Astrocyte of the spinal cord (primary cell): ENCODE measurements at regions not wholly inside any gene's neighbourhood (a gene's known extent, or its start where the extent isn't known, plus 50 kb on each side); places are given as distances from the start of the nearest gene placed in this dataset.
A peak's percentile ranks its signal among the peaks of the same experiment; 100 is the strongest.

Experiments
- DNase-seq: peaks from one replicate; pipeline ENCODE4 v3.0.0; 2011; ENCODE audit warnings: low read depth, low spot score
- H3K4me3 ChIP-seq: 2 replicates; pipeline ENCODE4 v1.5.1; 2011; ENCODE audit warnings: low read depth, mild to moderate bottlenecking, low read length, moderate library complexity
- CTCF ChIP-seq: IDR thresholded peaks from 2 replicates; pipeline ENCODE4 v1.5.1; 2012; ENCODE audit warnings: low read depth, mild to moderate bottlenecking, low read length, inconsistent platforms
- in situ Hi-C: cut with HindIII; loops from 2 replicates; pipeline ENCODE4 v1.10.0; 2017; ENCODE audit warnings: low sequenced_read_pairs

- no peak for TF ChIP-seq CTCF
- peak; percentile 89 for DNase-seq
- no peak overlapping the region for H3K4me3 ChIP-seq
- in situ Hi-C loops: no loop called here
Measured at GRCh38 chrX:22686138-22686541, 313.6 kb upstream of the DDX53 start.

GRCh38 chrX:22689290-22689689 is 310.5 kb upstream of the DDX53 start:
- H3K4me3 ChIP-seq: no peak overlapping the region

DNA sequence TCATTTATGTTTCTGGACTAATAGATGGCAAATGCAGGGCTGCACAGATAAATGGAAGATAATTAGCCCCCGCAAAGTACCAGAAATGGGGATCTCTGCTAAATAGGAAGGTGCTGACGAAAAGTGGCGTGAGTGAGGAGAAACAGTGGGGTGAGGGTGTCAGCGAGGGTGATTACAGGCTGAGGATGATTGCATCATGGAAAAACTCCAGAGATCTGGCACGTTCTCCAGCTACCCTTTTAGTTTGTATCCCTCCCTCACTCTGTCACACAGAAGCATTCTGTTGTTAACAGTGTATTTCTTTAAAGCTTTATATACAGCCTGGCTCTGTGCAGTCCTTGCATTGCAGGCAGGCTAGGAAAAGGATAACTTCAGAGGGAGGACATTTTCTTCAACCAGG is 309.6 kb upstream of the DDX53 start:
- no peak for TF ChIP-seq CTCF
- no peak overlapping the region for H3K4me3 ChIP-seq
- in situ Hi-C loops: no loop called here
- no peak for DNase-seq

More at GRCh38 chrX:22689290-22689689, 310.5 kb upstream of the DDX53 start:
- no peak for TF ChIP-seq CTCF
- peak; percentile 11 for DNase-seq
- in situ Hi-C loops: no loop called here

DNA sequence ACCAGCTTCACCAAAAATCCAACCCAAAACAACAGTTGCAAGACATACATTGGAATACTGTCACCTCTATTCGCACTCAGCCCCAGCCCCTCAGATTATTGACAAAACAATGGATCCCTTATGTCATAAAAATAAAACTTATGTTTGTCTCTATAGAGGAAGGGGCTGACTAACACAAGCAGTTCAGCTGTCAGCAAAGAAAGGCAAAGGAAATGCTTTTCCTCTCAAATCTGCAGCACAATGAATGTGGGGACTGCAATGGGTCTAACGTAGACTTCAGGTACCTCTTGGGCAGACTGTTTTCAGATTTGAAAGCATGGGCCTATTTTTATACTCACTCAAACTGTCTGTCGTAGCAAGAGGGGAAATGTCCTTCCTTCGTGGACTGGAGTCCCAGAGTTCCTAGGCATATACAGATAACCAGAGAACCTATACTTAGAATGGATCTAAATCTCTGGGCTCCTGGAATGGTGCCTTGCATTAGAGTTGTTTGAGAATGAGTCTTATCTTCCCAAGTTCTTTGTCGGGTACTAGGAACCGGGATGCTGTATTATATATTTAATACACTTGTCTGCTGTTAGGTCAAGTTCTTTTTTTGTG is 307.7 kb upstream of the DDX53 start:
- TF ChIP-seq CTCF: no peak
- DNase-seq: no peak
- no peak overlapping the region for H3K4me3 ChIP-seq
- in situ Hi-C loops: no loop called here

- in situ Hi-C loops: no loop called here
- no peak for TF ChIP-seq CTCF
- DNase-seq: no peak
- no peak overlapping the region for H3K4me3 ChIP-seq
Measured at GRCh38 chrX:22698151-22698550, 301.6 kb upstream of the DDX53 start.

GRCh38 chrX:22699581-22700091 is 300.1 kb upstream of the DDX53 start:
- in situ Hi-C loops: no loop called here
- no peak for TF ChIP-seq CTCF
- H3K4me3 ChIP-seq: no peak overlapping the region

More at GRCh38 chrX:22699581-22700091, 300.1 kb upstream of the DDX53 start:
- peak; percentile 59 for DNase-seq
